A204.1 (cell line): ENCODE measurements at regions not wholly inside any gene's neighbourhood (a gene's known extent, or its start where the extent isn't known, plus 50 kb on each side); places are given as distances from the start of the nearest gene placed in this dataset.
"Not testable (repeated sequence)": the region's sequence is repeated elsewhere in the genome, so short reads cannot be mapped to it uniquely, and the experiment has no call there.

Experiments used
- FAIRE-seq: peaks from 2 replicates; lab custom pipeline; 2012; peaks lifted over from hg19 to GRCh38; lab: Jason Lieb, UNC

DNA sequence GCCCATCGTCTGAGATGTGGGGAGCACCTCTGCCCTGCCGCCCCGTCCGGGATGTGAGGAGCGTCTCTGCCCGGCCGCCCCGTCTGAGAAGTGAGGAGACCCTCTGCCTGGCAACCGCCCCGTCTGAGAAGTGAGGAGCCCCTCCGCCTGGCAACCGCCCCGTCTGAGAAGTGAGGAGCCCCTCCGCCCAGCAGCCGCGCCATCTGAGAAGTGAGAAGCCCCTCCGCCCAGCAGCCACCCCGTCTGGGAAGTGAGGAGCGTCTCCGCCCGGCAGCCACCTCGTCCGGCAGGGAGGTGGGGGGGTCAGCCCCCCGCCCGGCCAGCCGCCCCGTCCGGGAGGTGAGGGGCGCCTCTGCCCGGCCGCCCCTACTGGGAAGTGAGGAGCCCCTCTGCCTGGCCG, 267.2 kb downstream of the MEF2C start:
- FAIRE-seq, result not testable (repeated sequence)

DNA sequence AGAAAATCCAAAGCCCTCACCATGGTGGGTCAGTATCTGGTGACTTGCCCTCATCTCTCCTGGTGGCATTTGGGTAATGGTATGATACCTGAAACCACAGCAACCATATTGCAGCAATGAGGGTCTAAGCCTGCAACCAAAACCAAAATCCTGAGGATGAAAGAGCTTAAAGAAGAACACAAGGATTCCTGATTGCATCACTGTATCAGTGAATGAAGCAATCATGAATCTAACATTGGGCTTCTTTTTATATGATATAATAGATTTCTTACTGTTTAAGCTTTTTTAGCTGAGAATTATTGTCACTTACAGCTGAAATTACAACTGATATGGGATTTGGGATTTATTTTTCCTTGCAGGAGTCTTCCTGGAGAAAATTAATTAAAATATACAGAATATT, 269.9 kb downstream of the MEF2C start:
- no peak for FAIRE-seq

DNA sequence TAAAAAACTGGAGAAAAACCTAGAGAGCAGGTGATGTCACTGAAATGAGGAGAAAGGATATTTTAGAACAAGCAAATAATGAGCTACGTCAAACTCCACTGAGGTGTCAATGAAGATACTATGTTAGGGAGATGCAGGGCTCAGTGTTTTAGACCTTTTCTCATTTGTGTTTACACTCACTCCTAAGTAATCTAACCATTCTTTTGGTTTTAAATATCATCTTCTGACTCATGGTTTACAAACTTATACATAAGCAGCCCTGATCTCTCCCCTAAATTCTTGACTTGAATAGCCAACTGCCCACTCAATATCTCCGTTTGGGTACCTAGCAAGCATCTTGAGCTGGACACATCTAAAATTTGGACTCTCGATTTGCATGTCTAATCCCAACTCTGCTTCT, 272.4 kb downstream of the MEF2C start:
- no peak for FAIRE-seq

- no peak for FAIRE-seq
Observed at GRCh38 chr5:88607492-88607891, 275.5 kb downstream of the MEF2C start.

DNA sequence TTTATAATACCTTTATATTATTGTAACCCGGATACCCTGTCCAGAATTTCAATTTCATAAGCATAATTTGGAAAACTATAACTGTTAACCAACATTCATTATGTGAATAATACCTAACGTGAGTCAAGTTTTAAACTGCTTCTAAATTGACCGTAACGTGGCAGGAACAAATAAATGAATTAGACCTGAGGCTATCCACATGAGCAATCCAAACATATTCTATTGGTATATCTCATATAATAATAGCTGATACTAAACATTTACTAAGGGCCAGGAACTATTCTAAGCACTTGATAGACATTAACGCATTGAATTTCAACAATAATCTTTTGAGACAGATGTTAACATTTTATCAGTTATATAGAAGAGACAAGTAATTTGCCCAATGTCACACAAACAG, 276.4 kb downstream of the MEF2C start:
- no peak for FAIRE-seq

DNA sequence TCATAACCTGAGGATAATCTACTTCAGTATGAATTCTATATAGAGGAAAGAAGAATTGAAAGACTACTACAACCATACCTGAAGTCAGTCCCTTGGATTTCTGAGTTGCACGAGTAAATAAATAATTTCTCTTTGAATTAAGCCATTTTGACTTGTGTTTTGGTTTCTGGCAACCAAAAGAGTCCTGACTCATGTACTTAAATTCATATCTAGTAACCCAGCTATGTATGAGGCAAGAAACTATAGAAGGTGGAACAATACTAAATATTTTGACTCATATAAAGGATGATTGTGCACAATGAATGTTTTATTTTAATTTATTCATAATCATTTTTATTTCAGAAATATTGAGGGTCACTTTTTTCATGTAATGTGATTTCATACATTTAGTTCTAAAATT, 276.8 kb downstream of the MEF2C start:
- FAIRE-seq, result no peak

DNA sequence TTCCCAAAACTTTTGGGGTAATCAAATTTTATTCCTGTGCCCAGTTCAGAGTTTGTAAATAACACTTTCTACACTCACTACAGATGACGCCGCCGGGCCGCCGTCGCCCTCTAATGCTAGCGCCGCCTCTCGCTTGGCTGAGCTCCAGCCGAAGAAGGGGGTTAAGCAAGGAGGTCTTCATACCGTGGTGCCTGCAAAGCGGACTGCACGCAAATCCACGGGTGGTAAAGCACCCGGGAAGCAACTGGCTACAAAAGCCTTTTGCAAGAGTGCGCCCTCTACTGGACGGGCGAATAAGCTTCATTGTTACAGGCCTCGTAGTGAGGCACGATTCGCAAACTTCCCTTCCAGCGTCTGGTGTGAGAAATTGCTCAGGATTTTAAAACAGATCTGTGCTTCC, 280.4 kb downstream of the MEF2C start:
- FAIRE-seq, result no peak

DNA sequence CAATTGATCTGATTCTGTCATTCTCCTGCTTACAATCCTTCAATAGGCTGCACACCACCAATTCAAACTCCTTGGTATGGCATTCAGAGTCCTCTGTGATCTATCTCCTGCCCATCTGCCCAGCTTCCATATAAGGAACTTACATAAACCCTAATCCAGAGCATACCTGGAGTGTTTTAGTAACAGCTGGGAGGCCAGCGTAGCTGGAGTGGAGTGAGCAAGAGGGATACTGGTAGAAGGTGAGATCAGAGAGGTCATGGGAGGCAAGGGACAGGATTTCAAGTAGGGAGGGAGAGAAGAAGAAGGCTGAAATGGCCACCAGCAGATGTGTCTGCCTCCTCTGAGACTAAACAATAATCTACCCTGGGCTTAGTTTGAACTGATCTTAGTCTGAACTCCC, 288.5 kb downstream of the MEF2C start:
- FAIRE-seq, result no peak

- FAIRE-seq, result no peak
Observed at GRCh38 chr5:88588609-88589008, 294.4 kb downstream of the MEF2C start.

DNA sequence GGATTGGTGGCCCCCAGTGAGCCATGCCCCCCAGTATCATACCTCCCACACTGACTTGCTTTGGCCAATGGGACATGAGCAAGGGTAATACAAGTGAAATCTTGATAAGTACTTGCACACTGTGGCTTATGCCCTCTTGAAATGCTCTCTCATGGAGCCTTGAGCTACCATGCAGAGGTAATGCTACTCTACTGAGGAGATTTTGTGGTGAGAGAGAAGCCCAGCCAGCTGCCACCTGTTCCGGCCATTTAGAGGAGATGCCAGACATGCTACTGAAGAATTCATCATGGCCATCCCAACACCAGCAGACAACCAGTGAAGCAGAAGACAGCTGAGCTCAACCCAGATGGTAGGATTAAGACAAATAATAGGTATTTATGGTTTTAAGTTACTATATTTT, 299.5 kb downstream of the MEF2C start:
- no peak for FAIRE-seq

- no peak for FAIRE-seq
Observed at GRCh38 chr5:88558366-88558765, 289.7 kb upstream of the TMEM161B start.

GRCh38 chr5:88557881-88558280, 289.2 kb upstream of the TMEM161B start:
- FAIRE-seq, result no peak

GRCh38 chr5:88557131-88557530, 288.5 kb upstream of the TMEM161B start:
- FAIRE-seq, result no peak

GRCh38 chr5:88556406-88556805, 287.8 kb upstream of the TMEM161B start:
- FAIRE-seq, result no peak

DNA sequence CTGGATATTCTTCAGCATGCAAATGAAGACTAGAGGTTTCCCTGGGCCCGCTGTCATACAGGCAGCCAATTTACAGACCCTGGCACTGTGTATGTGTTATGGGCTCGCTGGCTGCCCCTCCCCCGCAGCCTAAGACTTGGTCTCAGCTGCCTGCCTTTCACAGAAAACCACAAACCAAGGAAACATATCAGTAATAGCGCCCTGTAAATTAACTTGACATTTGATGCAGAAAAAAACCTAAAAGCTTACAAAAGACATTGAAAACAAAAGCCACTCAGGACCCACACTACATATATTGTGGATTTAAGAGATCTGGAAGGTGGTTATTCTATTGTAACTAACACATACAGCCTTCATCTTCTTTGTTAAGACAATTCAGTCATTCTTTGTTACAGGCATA, 287.0 kb upstream of the TMEM161B start:
- no peak for FAIRE-seq

DNA sequence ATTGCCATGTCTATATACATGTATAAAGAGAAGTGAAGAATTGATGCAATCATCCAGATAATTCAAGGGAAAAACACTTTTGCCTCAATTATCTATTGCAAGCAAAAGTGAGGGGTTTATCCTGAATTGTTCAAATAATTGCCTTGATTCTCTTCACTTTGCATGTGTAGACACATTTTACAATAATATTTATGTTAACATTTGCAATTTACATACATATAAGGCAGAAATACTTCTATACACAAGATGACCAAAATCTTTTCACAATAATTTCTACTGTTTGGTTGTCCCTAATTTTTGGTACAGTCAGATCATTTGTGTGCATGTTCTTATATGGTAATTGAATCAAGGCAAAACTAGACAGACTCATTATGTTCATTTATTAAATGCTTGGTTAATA, 285.3 kb upstream of the TMEM161B start:
- no peak for FAIRE-seq

GRCh38 chr5:88553136-88553875, 284.7 kb upstream of the TMEM161B start:
- no peak for FAIRE-seq

GRCh38 chr5:88552426-88552825, 283.8 kb upstream of the TMEM161B start:
- no peak for FAIRE-seq

DNA sequence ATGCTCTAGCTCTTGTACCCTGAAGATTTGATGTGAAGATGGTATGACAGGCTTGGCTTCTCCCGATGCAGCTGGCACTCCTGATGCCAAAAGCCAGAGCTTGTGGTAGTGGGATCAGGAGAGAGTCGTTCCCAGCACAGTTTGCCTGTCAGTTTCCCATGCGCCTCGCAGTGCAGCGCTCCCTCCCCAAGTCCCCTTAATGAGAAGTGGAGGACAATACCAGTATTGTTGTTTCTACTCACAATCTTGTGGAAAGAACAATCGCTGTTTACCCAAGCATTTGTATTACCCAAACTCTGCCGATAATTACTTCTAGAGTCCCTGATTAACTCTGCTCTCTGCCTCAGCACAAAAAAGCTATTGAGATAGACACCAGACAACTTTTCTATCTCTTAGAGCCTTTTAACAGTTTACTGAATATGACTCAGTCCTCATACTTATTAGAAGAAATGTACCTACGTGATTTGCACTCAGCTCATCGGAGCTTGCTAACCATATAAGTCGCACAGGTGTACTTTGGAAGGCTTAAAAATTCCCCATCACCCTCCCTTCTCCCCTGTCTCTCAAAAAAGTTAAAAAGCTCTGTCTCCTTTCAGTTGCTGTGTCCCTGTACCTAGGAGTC, 283.2 kb upstream of the TMEM161B start:
- FAIRE-seq, result no peak

DNA sequence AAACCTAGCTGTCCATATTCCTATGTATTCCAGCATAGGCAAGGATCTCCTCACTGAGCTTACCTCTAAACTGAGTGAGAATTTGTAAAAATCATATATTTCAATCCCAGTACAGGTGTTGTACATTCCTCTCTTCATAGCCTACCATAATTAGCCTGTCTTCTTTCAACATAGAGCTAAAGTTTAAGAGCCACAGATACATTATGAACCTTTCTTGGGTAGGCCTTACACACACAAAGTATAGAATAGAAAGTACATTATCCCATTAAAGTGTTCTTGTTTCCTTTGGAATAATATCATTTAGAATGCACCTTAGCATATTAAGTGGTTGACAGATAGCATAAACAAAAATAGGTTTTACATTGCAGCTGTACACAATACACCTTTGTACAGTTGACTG, 282.1 kb upstream of the TMEM161B start:
- FAIRE-seq, result no peak

DNA sequence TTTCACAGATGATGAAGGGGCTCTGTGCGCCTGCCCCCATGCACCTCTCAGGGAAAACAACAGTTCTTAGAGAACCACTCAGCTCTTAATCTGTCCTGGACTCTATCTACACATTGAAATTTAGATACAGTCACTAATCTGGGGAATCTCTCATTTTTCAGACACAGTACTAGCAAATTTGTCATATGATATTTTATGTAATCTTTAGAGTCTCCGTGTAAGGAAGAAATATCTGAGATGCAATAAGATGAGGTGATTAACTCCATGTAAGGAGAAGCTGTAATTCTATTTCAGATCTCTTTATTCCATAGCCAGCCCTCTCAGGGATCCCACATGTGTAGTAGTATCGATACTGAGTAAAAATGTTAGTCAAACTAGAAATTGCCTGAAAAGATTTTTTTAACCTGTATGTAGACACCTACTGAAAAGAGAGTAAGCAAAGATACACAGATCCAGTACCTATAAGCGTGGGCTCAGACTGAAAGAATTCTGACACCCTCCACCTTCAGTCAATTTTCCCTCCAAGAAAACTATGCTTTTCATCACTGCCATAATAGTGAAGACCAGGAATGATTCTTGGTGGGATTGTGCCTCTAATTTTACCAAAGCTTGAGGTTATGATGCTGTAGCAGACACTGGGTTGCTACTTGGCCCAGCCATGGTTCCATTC, 279.6 kb upstream of the TMEM161B start:
- FAIRE-seq, result no peak

- no peak for FAIRE-seq
Observed at GRCh38 chr5:88545338-88545737, 276.7 kb upstream of the TMEM161B start.

GRCh38 chr5:88544671-88545070, 276.0 kb upstream of the TMEM161B start:
- FAIRE-seq, result no peak

DNA sequence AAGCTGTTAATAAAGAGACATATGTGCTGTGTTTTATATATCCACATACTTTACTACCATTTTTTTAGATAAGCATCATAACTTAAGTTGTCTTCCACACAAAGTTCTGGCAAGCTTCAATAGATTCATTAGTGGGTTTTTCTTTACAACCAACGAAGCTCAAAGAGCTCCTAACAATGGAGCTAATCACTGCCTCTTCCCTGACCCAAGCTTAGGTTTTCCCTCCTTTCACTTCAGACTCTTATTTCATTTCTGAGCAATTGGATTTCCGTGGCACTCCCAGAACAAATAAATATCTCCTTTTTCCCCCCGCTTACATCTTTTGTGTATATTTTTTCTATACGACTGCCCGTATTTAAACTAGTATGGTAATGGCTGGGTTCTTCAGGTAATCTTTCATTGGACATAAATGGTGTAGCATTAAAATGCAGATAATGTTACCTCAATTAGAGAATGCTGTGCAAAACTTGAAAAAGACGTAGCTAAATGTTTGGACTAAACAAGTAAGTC, 275.5 kb upstream of the TMEM161B start:
- FAIRE-seq, result no peak
